T47D (cell line): ENCODE measurements at regions not wholly inside any gene's neighbourhood (a gene's known extent, or its start where the extent isn't known, plus 50 kb on each side); places are given as distances from the start of the nearest gene placed in this dataset.
A peak's percentile ranks its signal among the peaks of the same experiment; 100 is the strongest.

Source experiments
- DNase-seq, 2 experiments: peaks; one replicate each; pipeline versions ENCODE4 v3.0.0 to v3.0.0-alpha.2; 2011 to 2012; ENCODE audit warnings: low read depth in 1 of 2, low spot score in 1 of 2
- JUND ChIP-seq: IDR thresholded peaks from 2 replicates; pipeline ENCODE4 v1.6.1; 2012; ENCODE audit warnings: low read depth
- in situ Hi-C: cut with HindIII; loops from 2 replicates; pipeline ENCODE4 v1.10.0; 2016; ENCODE audit warnings: low sequenced_read_pairs, low pct_unique_long_range_greater_than_20kb

- peak in 1 of 2 experiments; percentile 52 for DNase-seq
- in situ Hi-C loops, result no loop called here
- TF ChIP-seq JUND, result no peak
Measured at GRCh38 chr12:79512068-79512467, 178.7 kb downstream of the PAWR start.

- in situ Hi-C loops, result no loop called here
- no peak for TF ChIP-seq JUND
- peak in 1 of 2 experiments; percentile 42 for DNase-seq
Measured at GRCh38 chr12:79508622-79509021, 182.1 kb downstream of the PAWR start.
